ENCODE measurements at regions not wholly inside any gene's neighbourhood (a gene's known extent, or its start where the extent isn't known, plus 50 kb on each side); places are given as distances from the start of the nearest gene placed in this dataset.

DNA sequence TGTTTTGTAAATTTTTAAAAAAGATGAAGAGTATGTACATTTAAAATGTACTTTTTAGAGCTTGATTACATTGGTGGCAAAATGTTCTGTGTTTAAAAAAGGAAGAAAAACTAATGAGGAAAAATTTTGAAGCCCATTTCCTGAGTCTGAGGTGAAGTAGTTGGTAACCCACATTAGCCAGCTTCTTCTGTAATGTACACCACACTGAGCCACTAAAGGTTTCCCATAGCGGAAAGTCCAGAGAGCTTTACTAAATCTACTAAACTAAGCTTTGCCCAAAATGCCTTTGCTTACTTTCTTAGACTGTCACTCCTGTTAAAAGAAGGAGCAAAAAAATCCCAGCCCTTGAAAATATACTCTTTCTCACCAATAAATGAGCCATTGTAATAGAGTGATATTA, 804.8 kb upstream of the ZEB2 start:
- DNase-seq (ENCODE audit: low read depth in 4 of 6, low spot score in 6 of 6): no peak
- Histone ChIP-seq H3K4me1 (ENCODE audit: control insufficient read depth, insufficient read depth, low read length) (no peaks in the 10 kb centered on the region), H3K27me3 (ENCODE audit: control insufficient read depth, insufficient read depth, low read length) (no peaks in the 10 kb centered on the region), H3K9me3 (ENCODE audit: control insufficient read depth, insufficient read depth, low read length) (no peaks in the 10 kb centered on the region), H3K4me3 (ENCODE audit: low read depth, low read length) (no peak overlapping the region), H3K36me3 (ENCODE audit: control insufficient read depth, insufficient read depth, low read length) (no peaks in the 10 kb centered on the region), H3K27ac (ENCODE audit: low read depth, low read length) (no peak overlapping the region)
- WGBS (ENCODE audit: insufficient coverage): no CpG with 5 or more reads among the region's 1 CpG

- no peak overlapping the region for H3K27ac ChIP-seq (ENCODE audit: low read depth, low read length)
- H3K4me1 ChIP-seq (ENCODE audit: control insufficient read depth, insufficient read depth, low read length): no peaks in the 10 kb centered on the region
- no peaks in the 10 kb centered on the region for H3K36me3 ChIP-seq (ENCODE audit: control insufficient read depth, insufficient read depth, low read length)
- no peaks in the 10 kb centered on the region for H3K9me3 ChIP-seq (ENCODE audit: control insufficient read depth, insufficient read depth, low read length)
- WGBS (ENCODE audit: insufficient coverage): no CpG with 5 or more reads among the region's 2 CpGs
- DNase-seq (ENCODE audit: low read depth in 4 of 6, low spot score in 6 of 6): no peak
- H3K4me3 ChIP-seq (ENCODE audit: low read depth, low read length): no peak overlapping the region
- H3K27me3 ChIP-seq (ENCODE audit: control insufficient read depth, insufficient read depth, low read length): no peaks in the 10 kb centered on the region
Observed at GRCh38 chr2:145323512-145323911, 803.6 kb upstream of the ZEB2 start.

- H3K4me1 ChIP-seq (ENCODE audit: control insufficient read depth, insufficient read depth, low read length): no peaks in the 10 kb centered on the region
- no CpG with 5 or more reads among the region's 2 CpGs for WGBS (ENCODE audit: insufficient coverage)
- H3K36me3 ChIP-seq (ENCODE audit: control insufficient read depth, insufficient read depth, low read length): no peaks in the 10 kb centered on the region
- no peaks in the 10 kb centered on the region for H3K27me3 ChIP-seq (ENCODE audit: control insufficient read depth, insufficient read depth, low read length)
- no peak for DNase-seq (ENCODE audit: low read depth in 4 of 6, low spot score in 6 of 6)
- no peaks in the 10 kb centered on the region for H3K9me3 ChIP-seq (ENCODE audit: control insufficient read depth, insufficient read depth, low read length)
- no peak overlapping the region for H3K4me3 ChIP-seq (ENCODE audit: low read depth, low read length)
- H3K27ac ChIP-seq (ENCODE audit: low read depth, low read length): no peak overlapping the region
Observed at GRCh38 chr2:145321344-145321743, 801.4 kb upstream of the ZEB2 start.

DNA sequence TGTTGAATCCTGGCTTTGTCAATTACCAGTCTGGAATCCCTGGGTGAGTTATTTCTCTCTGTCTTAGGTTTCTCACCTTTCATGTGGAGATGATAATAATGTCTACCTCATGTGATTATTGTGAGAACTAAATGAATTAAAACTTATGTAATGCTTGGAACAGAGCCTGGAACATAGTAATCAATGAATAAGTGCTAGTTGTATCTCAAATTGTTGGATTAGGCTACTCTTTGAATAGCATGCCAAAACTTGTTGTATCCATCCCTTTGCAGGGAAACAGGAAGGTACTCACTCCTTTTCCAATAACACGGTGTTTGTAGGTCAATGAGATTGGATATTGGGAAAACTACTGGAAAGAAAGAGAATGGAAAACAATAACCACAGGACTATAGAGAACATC, 796.6 kb upstream of the ZEB2 start:
- Histone ChIP-seq H3K27ac (ENCODE audit: low read depth, low read length) (no peak overlapping the region), H3K4me1 (ENCODE audit: control insufficient read depth, insufficient read depth, low read length) (no peaks in the 10 kb centered on the region), H3K9me3 (ENCODE audit: control insufficient read depth, insufficient read depth, low read length) (no peaks in the 10 kb centered on the region), H3K36me3 (ENCODE audit: control insufficient read depth, insufficient read depth, low read length) (no peaks in the 10 kb centered on the region), H3K27me3 (ENCODE audit: control insufficient read depth, insufficient read depth, low read length) (no peaks in the 10 kb centered on the region), H3K4me3 (ENCODE audit: low read depth, low read length) (no peak overlapping the region)
- no CpG with 5 or more reads among the region's 1 CpG for WGBS (ENCODE audit: insufficient coverage)
- no peak for DNase-seq (ENCODE audit: low read depth in 4 of 6, low spot score in 6 of 6)

GRCh38 chr2:145315053-145315452, 795.1 kb upstream of the ZEB2 start:
- WGBS (ENCODE audit: insufficient coverage): 88% methylated on average over 1 of the region's 3 CpGs
- no peaks in the 10 kb centered on the region for H3K4me1 ChIP-seq (ENCODE audit: control insufficient read depth, insufficient read depth, low read length)
- H3K4me3 ChIP-seq (ENCODE audit: low read depth, low read length): no peak overlapping the region
- no peaks in the 10 kb centered on the region for H3K36me3 ChIP-seq (ENCODE audit: control insufficient read depth, insufficient read depth, low read length)
- no peaks in the 10 kb centered on the region for H3K27me3 ChIP-seq (ENCODE audit: control insufficient read depth, insufficient read depth, low read length)
- H3K27ac ChIP-seq (ENCODE audit: low read depth, low read length): no peak overlapping the region
- H3K9me3 ChIP-seq (ENCODE audit: control insufficient read depth, insufficient read depth, low read length): no peaks in the 10 kb centered on the region
- DNase-seq (ENCODE audit: low read depth in 4 of 6, low spot score in 6 of 6): no peak

DNA sequence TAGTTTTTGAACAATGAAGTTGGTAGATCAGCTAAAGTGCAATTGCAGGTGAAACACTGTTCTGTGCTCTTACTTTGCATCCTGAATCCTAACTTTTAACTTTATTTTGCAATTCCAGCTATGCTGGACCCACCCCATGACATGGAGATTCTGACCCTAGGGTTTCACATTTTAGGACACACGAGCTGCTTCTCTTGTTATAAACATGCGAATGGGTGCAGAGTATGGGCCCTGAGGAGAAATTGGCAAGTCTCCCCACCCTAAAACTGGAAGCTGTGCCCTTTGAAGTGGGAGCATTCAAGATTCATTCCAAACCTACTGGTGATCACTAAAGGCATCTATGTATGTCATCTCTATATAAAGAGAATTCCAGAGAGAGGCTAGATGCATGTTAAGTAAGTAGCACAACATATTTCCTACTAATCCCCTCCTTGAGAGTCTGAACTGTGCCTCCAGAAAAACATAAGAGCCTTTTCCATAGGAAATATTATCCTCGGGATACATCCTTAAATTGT, 794.3 kb upstream of the ZEB2 start:
- no peak overlapping the region for H3K27ac ChIP-seq (ENCODE audit: low read depth, low read length)
- no peaks in the 10 kb centered on the region for H3K9me3 ChIP-seq (ENCODE audit: control insufficient read depth, insufficient read depth, low read length)
- WGBS (ENCODE audit: insufficient coverage): 93% methylated on average over 2 of the region's 3 CpGs
- H3K36me3 ChIP-seq (ENCODE audit: control insufficient read depth, insufficient read depth, low read length): no peaks in the 10 kb centered on the region
- H3K4me1 ChIP-seq (ENCODE audit: control insufficient read depth, insufficient read depth, low read length): no peaks in the 10 kb centered on the region
- H3K27me3 ChIP-seq (ENCODE audit: control insufficient read depth, insufficient read depth, low read length): no peaks in the 10 kb centered on the region
- DNase-seq (ENCODE audit: low read depth in 4 of 6, low spot score in 6 of 6): no peak
- no peak overlapping the region for H3K4me3 ChIP-seq (ENCODE audit: low read depth, low read length)

DNA sequence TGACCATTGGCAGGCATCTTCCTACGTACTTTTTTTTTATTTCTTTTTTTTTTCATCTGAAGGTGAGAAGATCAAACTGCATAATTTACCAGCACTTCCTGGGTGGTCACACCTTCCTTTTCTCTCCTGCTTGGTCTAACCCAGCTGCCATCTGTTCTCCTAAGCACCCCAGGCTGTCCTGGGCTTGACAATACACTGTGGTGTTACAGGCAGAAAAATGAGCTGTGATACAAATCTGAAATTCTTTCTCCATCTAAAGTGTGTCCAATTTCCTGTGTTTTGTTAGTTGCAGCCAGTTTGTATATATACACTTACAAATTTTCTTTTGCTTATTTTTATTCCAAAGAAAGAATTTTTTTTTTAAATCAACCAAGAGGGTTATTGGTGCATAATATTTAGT, 786.0 kb upstream of the ZEB2 start:
- Histone ChIP-seq H3K27ac (ENCODE audit: low read depth, low read length) (no peak overlapping the region), H3K36me3 (ENCODE audit: control insufficient read depth, insufficient read depth, low read length) (no peaks in the 10 kb centered on the region), H3K4me1 (ENCODE audit: control insufficient read depth, insufficient read depth, low read length) (no peaks in the 10 kb centered on the region), H3K4me3 (ENCODE audit: low read depth, low read length) (no peak overlapping the region), H3K9me3 (ENCODE audit: control insufficient read depth, insufficient read depth, low read length) (no peaks in the 10 kb centered on the region), H3K27me3 (ENCODE audit: control insufficient read depth, insufficient read depth, low read length) (no peaks in the 10 kb centered on the region)
- no CpG with 5 or more reads among the region's 1 CpG for WGBS (ENCODE audit: insufficient coverage)
- no peak for DNase-seq (ENCODE audit: low read depth in 4 of 6, low spot score in 6 of 6)

GRCh38 chr2:145304501-145304900, 784.6 kb upstream of the ZEB2 start:
- no peaks in the 10 kb centered on the region for H3K4me1 ChIP-seq (ENCODE audit: control insufficient read depth, insufficient read depth, low read length)
- no peak overlapping the region for H3K27ac ChIP-seq (ENCODE audit: low read depth, low read length)
- no peak for DNase-seq (ENCODE audit: low read depth in 4 of 6, low spot score in 6 of 6)
- no peaks in the 10 kb centered on the region for H3K36me3 ChIP-seq (ENCODE audit: control insufficient read depth, insufficient read depth, low read length)
- no peak overlapping the region for H3K4me3 ChIP-seq (ENCODE audit: low read depth, low read length)
- no peaks in the 10 kb centered on the region for H3K27me3 ChIP-seq (ENCODE audit: control insufficient read depth, insufficient read depth, low read length)
- WGBS (ENCODE audit: insufficient coverage): 79% methylated on average over 3 of the region's 3 CpGs
- no peaks in the 10 kb centered on the region for H3K9me3 ChIP-seq (ENCODE audit: control insufficient read depth, insufficient read depth, low read length)

DNA sequence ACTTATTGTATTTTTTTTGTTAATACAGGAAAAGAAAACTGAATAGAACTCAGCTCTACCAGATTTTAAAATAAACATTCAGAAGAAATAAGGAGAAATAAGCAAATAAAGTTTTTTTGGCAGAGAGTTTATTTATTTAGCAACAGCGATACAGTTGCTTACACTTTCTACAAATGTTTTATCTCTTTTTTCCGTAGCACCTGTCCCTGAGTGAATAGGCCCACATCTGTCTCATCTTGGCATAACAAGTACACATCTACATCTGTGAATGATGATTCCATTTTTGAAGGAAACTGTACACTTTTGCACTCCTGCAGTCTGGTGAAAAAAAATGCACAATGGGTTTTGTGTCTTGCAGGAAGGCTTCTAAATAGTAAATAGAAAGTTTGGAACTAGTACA, 783.6 kb upstream of the ZEB2 start:
- no CpG with 5 or more reads among the region's 2 CpGs for WGBS (ENCODE audit: insufficient coverage)
- no peak for DNase-seq (ENCODE audit: low read depth in 4 of 6, low spot score in 6 of 6)
- Histone ChIP-seq H3K4me3 (ENCODE audit: low read depth, low read length) (no peak overlapping the region), H3K27me3 (ENCODE audit: control insufficient read depth, insufficient read depth, low read length) (no peaks in the 10 kb centered on the region), H3K27ac (ENCODE audit: low read depth, low read length) (no peak overlapping the region), H3K9me3 (ENCODE audit: control insufficient read depth, insufficient read depth, low read length) (no peaks in the 10 kb centered on the region), H3K36me3 (ENCODE audit: control insufficient read depth, insufficient read depth, low read length) (no peaks in the 10 kb centered on the region), H3K4me1 (ENCODE audit: control insufficient read depth, insufficient read depth, low read length) (no peaks in the 10 kb centered on the region)

DNA sequence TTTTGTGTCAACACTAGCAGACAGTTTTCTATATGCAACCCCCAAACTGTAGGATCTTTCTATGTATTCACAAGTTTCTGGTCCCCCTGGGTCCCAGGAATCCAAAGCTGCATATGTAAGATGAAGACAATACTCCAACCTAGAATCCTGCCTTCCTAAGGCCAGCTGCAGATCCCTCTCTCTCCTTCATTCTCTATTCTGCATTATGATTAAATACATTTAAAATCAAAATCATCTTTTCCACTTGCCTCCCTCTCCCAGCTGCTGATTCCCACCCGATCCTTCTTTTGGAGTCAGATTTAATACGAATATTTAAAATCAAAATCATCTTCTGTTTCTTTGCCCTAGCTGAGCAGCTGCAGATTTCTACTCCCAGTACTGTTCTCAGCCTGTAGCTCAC, 783.0 kb upstream of the ZEB2 start:
- 84% methylated on average over 2 of the region's 2 CpGs for WGBS (ENCODE audit: insufficient coverage)
- Histone ChIP-seq H3K4me3 (ENCODE audit: low read depth, low read length) (no peak overlapping the region), H3K27ac (ENCODE audit: low read depth, low read length) (no peak overlapping the region), H3K9me3 (ENCODE audit: control insufficient read depth, insufficient read depth, low read length) (no peaks in the 10 kb centered on the region), H3K36me3 (ENCODE audit: control insufficient read depth, insufficient read depth, low read length) (no peaks in the 10 kb centered on the region), H3K27me3 (ENCODE audit: control insufficient read depth, insufficient read depth, low read length) (no peaks in the 10 kb centered on the region), H3K4me1 (ENCODE audit: control insufficient read depth, insufficient read depth, low read length) (no peaks in the 10 kb centered on the region)
- DNase-seq (ENCODE audit: low read depth in 4 of 6, low spot score in 6 of 6): no peak
